ENCODE measurements at regions not wholly inside any gene's neighbourhood (a gene's known extent, or its start where the extent isn't known, plus 50 kb on each side); places are given as distances from the start of the nearest gene placed in this dataset.

- Mint-ChIP-seq H3K9me3 (ENCODE audit: unreplicated experiment) (no peaks in the 10 kb centered on the region), H3K27me3 (ENCODE audit: unreplicated experiment) (no peaks in the 10 kb centered on the region), H3K36me3 (ENCODE audit: unreplicated experiment) (no peaks in the 10 kb centered on the region), H3K4me1 (ENCODE audit: unreplicated experiment) (peaks cover 7% of the 10 kb centered on the region), H3K4me3 (ENCODE audit: unreplicated experiment) (no peak overlapping the region), H3K27ac (ENCODE audit: unreplicated experiment) (no peak overlapping the region)
- DNase-seq (ENCODE audit: extremely low spot score, unreplicated experiment) = no peak
- TF ChIP-seq CTCF (IDR thresholded peaks at IDR 0.05) = peak; percentile 24
Observed at GRCh38 chr3:178152031-178152806, 384.0 kb upstream of the KCNMB2 start.

DNA sequence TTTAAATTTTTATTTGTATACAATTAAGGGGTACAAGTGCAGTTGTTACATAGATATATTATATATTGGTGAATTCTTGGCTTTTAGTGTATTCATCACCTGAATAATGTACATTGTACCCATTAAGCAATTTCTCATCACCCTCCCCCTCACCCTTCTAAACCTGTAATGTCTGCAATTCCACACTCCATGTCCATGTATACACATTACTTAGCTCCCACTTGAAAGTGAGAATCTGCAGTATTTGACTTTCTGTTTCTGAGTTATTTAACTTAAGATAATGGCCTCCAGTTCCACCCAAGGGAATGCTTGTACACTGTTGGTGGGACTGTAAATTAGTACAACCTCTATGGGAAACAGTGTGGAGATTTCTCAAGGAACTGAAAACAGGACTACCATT, 383.2 kb upstream of the KCNMB2 start:
- Mint-ChIP-seq H3K9me3 (ENCODE audit: unreplicated experiment) (no peaks in the 10 kb centered on the region), H3K27ac (ENCODE audit: unreplicated experiment) (no peak overlapping the region), H3K36me3 (ENCODE audit: unreplicated experiment) (no peaks in the 10 kb centered on the region), H3K27me3 (ENCODE audit: unreplicated experiment) (no peaks in the 10 kb centered on the region), H3K4me3 (ENCODE audit: unreplicated experiment) (no peak overlapping the region), H3K4me1 (ENCODE audit: unreplicated experiment) (peaks cover 7% of the 10 kb centered on the region)
- no peak for DNase-seq (ENCODE audit: extremely low spot score, unreplicated experiment)
- TF ChIP-seq CTCF (IDR thresholded peaks at IDR 0.05) = no peak

GRCh38 chr3:178155521-178155920, 380.7 kb upstream of the KCNMB2 start:
- no peak overlapping the region for H3K27ac Mint-ChIP-seq (ENCODE audit: unreplicated experiment)
- no peak overlapping the region for H3K4me3 Mint-ChIP-seq (ENCODE audit: unreplicated experiment)
- H3K36me3 Mint-ChIP-seq (ENCODE audit: unreplicated experiment) = no peaks in the 10 kb centered on the region
- H3K9me3 Mint-ChIP-seq (ENCODE audit: unreplicated experiment) = no peaks in the 10 kb centered on the region
- H3K27me3 Mint-ChIP-seq (ENCODE audit: unreplicated experiment) = no peaks in the 10 kb centered on the region
- H3K4me1 Mint-ChIP-seq (ENCODE audit: unreplicated experiment) = peaks cover 12% of the 10 kb centered on the region
- no peak for DNase-seq (ENCODE audit: extremely low spot score, unreplicated experiment)
- peak; percentile 15 for TF ChIP-seq CTCF (IDR thresholded peaks at IDR 0.05)

- no peak overlapping the region for H3K4me3 Mint-ChIP-seq (ENCODE audit: unreplicated experiment)
- H3K4me1 Mint-ChIP-seq (ENCODE audit: unreplicated experiment) = peaks cover 10% of the 10 kb centered on the region
- DNase-seq (ENCODE audit: extremely low spot score, unreplicated experiment) = no peak
- no peak for TF ChIP-seq CTCF (IDR thresholded peaks at IDR 0.05)
- no peak overlapping the region for H3K27ac Mint-ChIP-seq (ENCODE audit: unreplicated experiment)
- no peaks in the 10 kb centered on the region for H3K36me3 Mint-ChIP-seq (ENCODE audit: unreplicated experiment)
- no peaks in the 10 kb centered on the region for H3K27me3 Mint-ChIP-seq (ENCODE audit: unreplicated experiment)
- H3K9me3 Mint-ChIP-seq (ENCODE audit: unreplicated experiment) = peaks cover 4% of the 10 kb centered on the region
Observed at GRCh38 chr3:178156301-178156700, 379.9 kb upstream of the KCNMB2 start.

DNA sequence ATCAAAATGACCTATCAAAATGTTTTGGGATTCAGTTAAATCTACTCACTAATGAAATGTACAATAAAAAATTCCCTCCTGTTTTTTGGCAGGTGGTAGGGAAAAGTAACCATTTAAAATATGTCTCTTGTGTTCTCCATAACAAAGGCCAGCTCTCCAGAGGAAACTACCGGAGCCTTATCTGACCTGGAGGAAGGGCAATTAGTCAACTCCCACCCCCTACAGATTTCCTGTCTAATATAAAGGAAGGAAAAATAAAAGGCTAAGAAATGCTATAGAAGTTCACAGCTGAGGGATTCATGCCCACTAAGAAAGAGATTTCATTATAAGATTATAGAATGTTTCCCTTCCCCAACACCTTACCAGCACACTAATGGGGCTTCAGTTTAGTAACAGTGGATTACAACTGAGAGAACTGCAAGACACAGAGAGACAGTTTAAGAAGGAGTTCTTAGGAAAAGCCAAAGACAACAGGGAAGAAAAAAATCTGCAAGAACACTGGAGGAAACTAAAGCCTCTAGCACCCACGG, 376.5 kb upstream of the KCNMB2 start:
- Mint-ChIP-seq H3K27me3 (ENCODE audit: unreplicated experiment) (no peaks in the 10 kb centered on the region), H3K4me3 (ENCODE audit: unreplicated experiment) (no peak overlapping the region), H3K27ac (ENCODE audit: unreplicated experiment) (no peak overlapping the region), H3K9me3 (ENCODE audit: unreplicated experiment) (peaks cover 11% of the 10 kb centered on the region), H3K4me1 (ENCODE audit: unreplicated experiment) (peaks cover 6% of the 10 kb centered on the region), H3K36me3 (ENCODE audit: unreplicated experiment) (no peaks in the 10 kb centered on the region)
- DNase-seq (ENCODE audit: extremely low spot score, unreplicated experiment) = no peak
- no peak for TF ChIP-seq CTCF (IDR thresholded peaks at IDR 0.05)
